Liver (tissue), 8 donors: ENCODE measurements at regions not wholly inside any gene's neighbourhood (a gene's known extent, or its start where the extent isn't known, plus 50 kb on each side); places are given as distances from the start of the nearest gene placed in this dataset.

Source experiments
- DNase-seq: peaks from one replicate; pipeline ENCODE4 v3.0.0-alpha.2; 2017; ENCODE audit warnings: low spot score
- H3K27ac ChIP-seq, 2 donors: one replicate each; pipeline ENCODE4 v1.7.0; 2013; ENCODE audit warnings: inconsistent platforms in 2 of 2, low read length in 2 of 2, control low read depth in 1 of 2, low read depth in 1 of 2, mild to moderate bottlenecking in 1 of 2
- H3K27me3 ChIP-seq, 4 donors: one replicate each; pipeline versions ENCODE4 v1.6.1 to v1.7.0; 2013; ENCODE audit warnings: low read length in 3 of 4, inconsistent platforms in 1 of 4, mild to moderate bottlenecking in 1 of 4, moderate library complexity in 1 of 4; ENCODE audit not compliant: control insufficient read depth in 4 of 4, insufficient read depth in 4 of 4
- H3K36me3 ChIP-seq, 4 donors: one replicate each; pipeline versions ENCODE4 v1.6.1 to v1.7.0; 2013; ENCODE audit warnings: low read length in 3 of 4, mild to moderate bottlenecking in 3 of 4, low read depth in 1 of 4, moderate library complexity in 1 of 4; ENCODE audit not compliant: control insufficient read depth in 4 of 4, insufficient read depth in 3 of 4
- H3K4me1 ChIP-seq, 4 donors: one replicate each; pipeline versions ENCODE4 v1.6.1 to v1.7.0; 2013; ENCODE audit warnings: low read length in 3 of 4, mild to moderate bottlenecking in 3 of 4, moderate library complexity in 1 of 4; ENCODE audit not compliant: control insufficient read depth in 4 of 4, insufficient read depth in 4 of 4
- H3K4me3 ChIP-seq, 3 donors: one replicate each; pipeline versions ENCODE4 v1.6.1 to v1.7.0; 2013; ENCODE audit warnings: low read length in 3 of 3, control low read depth in 1 of 3, low read depth in 1 of 3, mild to moderate bottlenecking in 1 of 3
- H3K9ac ChIP-seq, 2 donors: one replicate each; pipeline ENCODE4 v1.7.0; 2013; ENCODE audit warnings: low read length in 2 of 2, mild to moderate bottlenecking in 2 of 2, moderate library complexity in 2 of 2, control low read depth in 1 of 2, low read depth in 1 of 2
- H3K9me3 ChIP-seq, 4 donors: one replicate each; pipeline versions ENCODE4 v1.6.1 to v1.7.0; 2013; ENCODE audit warnings: low read length in 3 of 4; ENCODE audit not compliant: control insufficient read depth in 4 of 4
- EGR1 ChIP-seq, 2 donors: IDR thresholded peaks; 2 replicates each; pipeline ENCODE4 v1.6.1; 2016 to 2018; ENCODE audit warnings: antibody characterized with exemption in 2 of 2, low read depth in 2 of 2
- FOXA1 ChIP-seq: IDR thresholded peaks from 2 replicates; pipeline ENCODE4 v1.6.1; 2016; ENCODE audit warnings: antibody characterized with exemption
- FOXA2 ChIP-seq: IDR thresholded peaks from 2 replicates; pipeline ENCODE4 v1.6.1; 2016; ENCODE audit warnings: antibody characterized with exemption
- GABPA ChIP-seq, 2 donors: IDR thresholded peaks in 1 of 2; conservative IDR thresholded peaks in 1 of 2; 2 replicates each; pipeline ENCODE4 v1.6.1; 2016; ENCODE audit warnings: antibody characterized with exemption in 2 of 2, mild to moderate bottlenecking in 1 of 2, moderate library complexity in 1 of 2
- HNF4A ChIP-seq, 2 donors: conservative IDR thresholded peaks; 2 replicates each; pipeline ENCODE4 v1.6.1; 2016; ENCODE audit warnings: antibody characterized with exemption in 2 of 2, mild to moderate bottlenecking in 2 of 2
- HNF4G ChIP-seq: IDR thresholded peaks from 2 replicates; pipeline ENCODE4 v1.6.1; 2016; ENCODE audit warnings: antibody characterized with exemption
- JUND ChIP-seq, 2 donors: IDR thresholded peaks; 2 replicates each; pipeline ENCODE4 v1.6.1; 2016; ENCODE audit warnings: antibody characterized with exemption in 2 of 2
- NR2F2 ChIP-seq: IDR thresholded peaks from 2 replicates; pipeline ENCODE4 v1.6.1; 2016; ENCODE audit warnings: antibody characterized with exemption
- RAD21 ChIP-seq, 2 donors: IDR thresholded peaks; 2 replicates each; pipeline ENCODE4 v1.6.1; 2016; ENCODE audit warnings: antibody characterized with exemption in 2 of 2, mild to moderate bottlenecking in 2 of 2
- RXRA ChIP-seq, 2 donors: IDR thresholded peaks; 2 replicates each; pipeline ENCODE4 v1.6.1; 2017 to 2018; ENCODE audit warnings: antibody characterized with exemption in 2 of 2, mild to moderate bottlenecking in 1 of 2
- SP1 ChIP-seq: IDR thresholded peaks from 2 replicates; pipeline ENCODE4 v1.6.1; 2018; ENCODE audit warnings: antibody characterized with exemption, mild to moderate bottlenecking
- TAF1 ChIP-seq: conservative IDR thresholded peaks from 2 replicates; pipeline ENCODE4 v1.6.1; 2016; ENCODE audit warnings: antibody characterized with exemption, mild to moderate bottlenecking
- YY1 ChIP-seq: IDR thresholded peaks from 2 replicates; pipeline ENCODE4 v1.6.1; 2016; ENCODE audit warnings: antibody characterized with exemption, mild to moderate bottlenecking
- ZBTB33 ChIP-seq: IDR thresholded peaks from 2 replicates; pipeline ENCODE4 v1.6.1; 2016; ENCODE audit warnings: antibody characterized with exemption
- WGBS: extraction: QIAGEN DNeasy Blood & Tissue Kit; methylation state at CpG from one replicate; pipeline ENCODE4 v1.1.7; 2013; 5-methylcytosine and 5-hydroxymethylcytosine counted together
- TF ChIP-seq, protein P1 (sequence below): fragments of 150-350 bp; IDR thresholded peaks from 2 replicates; pipeline ENCODE4 v1.5.1; 2017; ENCODE audit warnings: improper control_type of control experiment, low read depth, low read length; ENCODE audit not compliant: missing input control
- TF ChIP-seq, protein P2 (sequence below): IDR thresholded peaks from 2 replicates; pipeline ENCODE4 v1.6.1; 2016; ENCODE audit warnings: antibody characterized with exemption, mild to moderate bottlenecking
- TF ChIP-seq, protein P3 (sequence below): IDR thresholded peaks from 2 replicates; pipeline ENCODE4 v1.6.1; 2016; ENCODE audit warnings: antibody characterized with exemption
- TF ChIP-seq, protein P4 (sequence below): IDR thresholded peaks from 2 replicates; pipeline ENCODE4 v1.6.1; 2016; ENCODE audit warnings: antibody characterized with exemption
- donor health status: healthy.
- donor health status: healthy.
- donor health status: healthy.
- donor health status: healthy.
- donor health status: healthy.

- WGBS, result 88% methylated on average over 2 of the region's 2 CpGs
- no peaks in the 10 kb centered on the region for H3K36me3 ChIP-seq
- H3K9ac ChIP-seq, result no peak overlapping the region
- no peaks in the 10 kb centered on the region for H3K4me1 ChIP-seq
- no peak overlapping the region for H3K27ac ChIP-seq
- no peak overlapping the region for H3K4me3 ChIP-seq
- H3K9me3 ChIP-seq, result peaks cover 0 to 2% (median under 1%) of the 10 kb centered on the region in 4 donors
- DNase-seq, result no peak
- TF ChIP-seq RAD21 (IDR thresholded peaks at IDR 0.05) (no peak), NR2F2 (no peak), FOXA1 (no peak), EGR1 (IDR thresholded peaks at IDR 0.05; ENCODE audit: low read depth in 2 of 2) (no peak), JUND (IDR thresholded peaks at IDR 0.05) (no peak), HNF4A (conservative IDR thresholded peaks at IDR 0.05) (no peak), SP1 (no peak), TAF1 (no peak), HNF4G (no peak), GABPA (IDR thresholded peaks at IDR 0.05 in 1 of 2, conservative IDR thresholded peaks at IDR 0.05 in 1 of 2) (no peak), RXRA (IDR thresholded peaks at IDR 0.05) (no peak), YY1 (no peak), ZBTB33 (no peak), FOXA2 (no peak)
- TF ChIP-seq, protein P1, sequence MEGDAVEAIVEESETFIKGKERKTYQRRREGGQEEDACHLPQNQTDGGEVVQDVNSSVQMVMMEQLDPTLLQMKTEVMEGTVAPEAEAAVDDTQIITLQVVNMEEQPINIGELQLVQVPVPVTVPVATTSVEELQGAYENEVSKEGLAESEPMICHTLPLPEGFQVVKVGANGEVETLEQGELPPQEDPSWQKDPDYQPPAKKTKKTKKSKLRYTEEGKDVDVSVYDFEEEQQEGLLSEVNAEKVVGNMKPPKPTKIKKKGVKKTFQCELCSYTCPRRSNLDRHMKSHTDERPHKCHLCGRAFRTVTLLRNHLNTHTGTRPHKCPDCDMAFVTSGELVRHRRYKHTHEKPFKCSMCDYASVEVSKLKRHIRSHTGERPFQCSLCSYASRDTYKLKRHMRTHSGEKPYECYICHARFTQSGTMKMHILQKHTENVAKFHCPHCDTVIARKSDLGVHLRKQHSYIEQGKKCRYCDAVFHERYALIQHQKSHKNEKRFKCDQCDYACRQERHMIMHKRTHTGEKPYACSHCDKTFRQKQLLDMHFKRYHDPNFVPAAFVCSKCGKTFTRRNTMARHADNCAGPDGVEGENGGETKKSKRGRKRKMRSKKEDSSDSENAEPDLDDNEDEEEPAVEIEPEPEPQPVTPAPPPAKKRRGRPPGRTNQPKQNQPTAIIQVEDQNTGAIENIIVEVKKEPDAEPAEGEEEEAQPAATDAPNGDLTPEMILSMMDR, result no peak
- TF ChIP-seq, protein P2, sequence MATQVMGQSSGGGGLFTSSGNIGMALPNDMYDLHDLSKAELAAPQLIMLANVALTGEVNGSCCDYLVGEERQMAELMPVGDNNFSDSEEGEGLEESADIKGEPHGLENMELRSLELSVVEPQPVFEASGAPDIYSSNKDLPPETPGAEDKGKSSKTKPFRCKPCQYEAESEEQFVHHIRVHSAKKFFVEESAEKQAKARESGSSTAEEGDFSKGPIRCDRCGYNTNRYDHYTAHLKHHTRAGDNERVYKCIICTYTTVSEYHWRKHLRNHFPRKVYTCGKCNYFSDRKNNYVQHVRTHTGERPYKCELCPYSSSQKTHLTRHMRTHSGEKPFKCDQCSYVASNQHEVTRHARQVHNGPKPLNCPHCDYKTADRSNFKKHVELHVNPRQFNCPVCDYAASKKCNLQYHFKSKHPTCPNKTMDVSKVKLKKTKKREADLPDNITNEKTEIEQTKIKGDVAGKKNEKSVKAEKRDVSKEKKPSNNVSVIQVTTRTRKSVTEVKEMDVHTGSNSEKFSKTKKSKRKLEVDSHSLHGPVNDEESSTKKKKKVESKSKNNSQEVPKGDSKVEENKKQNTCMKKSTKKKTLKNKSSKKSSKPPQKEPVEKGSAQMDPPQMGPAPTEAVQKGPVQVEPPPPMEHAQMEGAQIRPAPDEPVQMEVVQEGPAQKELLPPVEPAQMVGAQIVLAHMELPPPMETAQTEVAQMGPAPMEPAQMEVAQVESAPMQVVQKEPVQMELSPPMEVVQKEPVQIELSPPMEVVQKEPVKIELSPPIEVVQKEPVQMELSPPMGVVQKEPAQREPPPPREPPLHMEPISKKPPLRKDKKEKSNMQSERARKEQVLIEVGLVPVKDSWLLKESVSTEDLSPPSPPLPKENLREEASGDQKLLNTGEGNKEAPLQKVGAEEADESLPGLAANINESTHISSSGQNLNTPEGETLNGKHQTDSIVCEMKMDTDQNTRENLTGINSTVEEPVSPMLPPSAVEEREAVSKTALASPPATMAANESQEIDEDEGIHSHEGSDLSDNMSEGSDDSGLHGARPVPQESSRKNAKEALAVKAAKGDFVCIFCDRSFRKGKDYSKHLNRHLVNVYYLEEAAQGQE, result no peak
- TF ChIP-seq, protein P3, sequence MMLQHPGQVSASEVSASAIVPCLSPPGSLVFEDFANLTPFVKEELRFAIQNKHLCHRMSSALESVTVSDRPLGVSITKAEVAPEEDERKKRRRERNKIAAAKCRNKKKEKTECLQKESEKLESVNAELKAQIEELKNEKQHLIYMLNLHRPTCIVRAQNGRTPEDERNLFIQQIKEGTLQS, result no peak
- TF ChIP-seq, protein P4, sequence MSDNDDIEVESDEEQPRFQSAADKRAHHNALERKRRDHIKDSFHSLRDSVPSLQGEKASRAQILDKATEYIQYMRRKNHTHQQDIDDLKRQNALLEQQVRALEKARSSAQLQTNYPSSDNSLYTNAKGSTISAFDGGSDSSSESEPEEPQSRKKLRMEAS, result no peak
- no peaks in the 10 kb centered on the region for H3K27me3 ChIP-seq
These were observed 59.7 kb upstream of the SAMD3 start for GRCh38 chr6:130282234-130282995.
